ENCODE measurements at regions not wholly inside any gene's neighbourhood (a gene's known extent, or its start where the extent isn't known, plus 50 kb on each side); places are given as distances from the start of the nearest gene placed in this dataset.

- Mint-ChIP-seq H3K27me3 (no peaks in the 10 kb centered on the region), H3K27ac (peak overlapping the region; percentile 83), H3K36me3 (peaks cover 40% of the 10 kb centered on the region), H3K4me3 (peak overlapping the region; percentile 27), H3K4me1 (peaks cover 51% of the 10 kb centered on the region), H3K9me3 (no peaks in the 10 kb centered on the region)
- ATAC-seq = no peak
Observed at GRCh38 chr4:163582703-163583102, 88.2 kb downstream of the TMA16 start.

DNA sequence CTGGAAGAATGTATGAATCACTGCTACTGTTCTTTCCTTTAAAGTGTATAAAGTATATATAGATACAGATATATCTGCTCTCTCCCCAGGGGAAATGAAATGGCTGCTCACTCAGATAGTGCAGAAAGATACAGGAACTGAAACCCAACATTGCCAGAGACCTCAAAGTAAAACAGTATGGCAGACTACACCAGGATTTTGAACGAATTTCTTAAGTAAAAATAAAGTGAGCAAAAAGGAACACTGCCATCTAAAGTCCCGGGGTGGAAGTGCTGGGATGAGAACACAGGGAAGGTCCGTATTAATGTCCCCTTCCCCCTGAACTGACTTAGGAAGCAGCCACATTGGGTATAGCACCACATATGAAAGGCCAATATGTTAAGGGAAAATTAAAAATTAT is 93.4 kb downstream of the TMA16 start:
- Mint-ChIP-seq H3K27ac (peak overlapping the region; percentile 87), H3K4me3 (peak overlapping the region; percentile 34)
- ATAC-seq = peak; percentile 93

GRCh38 chr4:163588532-163588931 is 94.0 kb downstream of the TMA16 start:
- H3K27ac Mint-ChIP-seq = peak overlapping the region; percentile 87
- H3K9me3 Mint-ChIP-seq = peaks cover 3% of the 10 kb centered on the region
- no peaks in the 10 kb centered on the region for H3K27me3 Mint-ChIP-seq
- H3K36me3 Mint-ChIP-seq = peaks cover 12% of the 10 kb centered on the region
- no peak overlapping the region for H3K4me3 Mint-ChIP-seq
- peaks cover 58% of the 10 kb centered on the region for H3K4me1 Mint-ChIP-seq
- ATAC-seq = no peak

More for the DNA sequence above, 93.4 kb downstream of the TMA16 start:
- Mint-ChIP-seq H3K27me3 (no peaks in the 10 kb centered on the region), H3K36me3 (peaks cover 14% of the 10 kb centered on the region), H3K4me1 (peaks cover 54% of the 10 kb centered on the region), H3K9me3 (peaks cover 3% of the 10 kb centered on the region)

- peak overlapping the region; percentile 57 for H3K4me3 Mint-ChIP-seq
- no peak for ATAC-seq
- peaks cover 65% of the 10 kb centered on the region for H3K4me1 Mint-ChIP-seq
- peaks cover 3% of the 10 kb centered on the region for H3K9me3 Mint-ChIP-seq
- H3K27ac Mint-ChIP-seq = peak overlapping the region; percentile 93
- peaks cover 6% of the 10 kb centered on the region for H3K36me3 Mint-ChIP-seq
- no peaks in the 10 kb centered on the region for H3K27me3 Mint-ChIP-seq
Observed at GRCh38 chr4:163590103-163590502, 95.6 kb downstream of the TMA16 start.

DNA sequence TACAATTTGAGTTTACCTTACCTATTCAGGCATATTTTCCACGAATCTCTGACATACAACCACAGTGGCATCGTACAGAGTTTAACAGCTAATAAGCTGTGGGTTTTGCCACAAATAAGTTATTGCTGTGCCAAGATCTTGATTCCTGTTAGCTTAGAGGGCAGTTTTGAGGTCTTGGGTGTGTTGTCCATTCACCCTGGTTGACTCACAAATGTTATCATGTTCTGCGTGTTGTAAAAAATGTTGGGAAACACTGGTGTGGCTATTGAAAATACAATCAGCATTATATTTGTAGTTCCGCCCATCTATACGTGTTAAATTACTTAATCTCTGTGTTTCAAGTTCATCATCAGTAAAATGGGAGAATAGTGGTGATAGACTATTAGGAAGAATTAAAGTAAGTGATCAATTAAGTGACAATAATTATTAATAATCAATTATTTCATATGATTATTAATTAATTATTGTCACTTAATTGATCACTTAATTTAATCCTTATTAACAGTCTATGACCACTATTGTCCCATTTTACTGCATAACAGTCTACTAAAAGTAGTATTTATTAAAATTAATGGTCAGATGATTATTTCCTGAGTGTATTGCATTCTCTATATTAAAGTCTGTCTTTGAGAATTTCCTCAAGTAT is 96.3 kb downstream of the TMA16 start:
- Mint-ChIP-seq H3K4me3 (peak overlapping the region; percentile 57), H3K27me3 (no peaks in the 10 kb centered on the region), H3K36me3 (peaks cover 11% of the 10 kb centered on the region), H3K9me3 (peaks cover 7% of the 10 kb centered on the region), H3K4me1 (peaks cover 67% of the 10 kb centered on the region), H3K27ac (peak overlapping the region; percentile 93)
- no peak for ATAC-seq

DNA sequence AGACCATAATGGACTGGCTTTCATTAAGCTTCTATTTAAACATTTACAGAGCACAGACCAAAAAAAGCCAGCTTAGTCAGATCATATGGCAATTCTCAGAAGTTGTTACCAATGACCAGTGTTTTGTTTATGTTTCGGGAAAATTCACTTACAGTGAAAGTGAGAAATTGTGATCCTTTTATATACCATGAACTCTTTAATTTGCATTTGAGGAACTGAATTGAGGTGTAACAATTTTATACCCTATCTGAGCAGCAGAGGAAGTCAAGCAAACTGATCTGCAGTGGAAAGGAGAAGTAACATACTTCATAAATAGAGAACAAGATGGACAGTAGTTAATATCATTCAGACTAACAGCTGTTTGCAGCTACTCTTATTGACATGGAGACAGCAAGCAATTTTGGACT is 97.1 kb downstream of the TMA16 start:
- H3K36me3 Mint-ChIP-seq = peaks cover 16% of the 10 kb centered on the region
- no peaks in the 10 kb centered on the region for H3K27me3 Mint-ChIP-seq
- H3K9me3 Mint-ChIP-seq = peaks cover 10% of the 10 kb centered on the region
- peaks cover 72% of the 10 kb centered on the region for H3K4me1 Mint-ChIP-seq
- ATAC-seq = peak; percentile 89
- peak overlapping the region; percentile 93 for H3K27ac Mint-ChIP-seq
- peak overlapping the region; percentile 55 for H3K4me3 Mint-ChIP-seq

- peaks cover 10% of the 10 kb centered on the region for H3K9me3 Mint-ChIP-seq
- peak overlapping the region; percentile 54 for H3K4me3 Mint-ChIP-seq
- no peak for ATAC-seq
- H3K36me3 Mint-ChIP-seq = peaks cover 16% of the 10 kb centered on the region
- no peaks in the 10 kb centered on the region for H3K27me3 Mint-ChIP-seq
- peak overlapping the region; percentile 93 for H3K27ac Mint-ChIP-seq
- peaks cover 70% of the 10 kb centered on the region for H3K4me1 Mint-ChIP-seq
Observed at GRCh38 chr4:163592212-163592611, 97.7 kb downstream of the TMA16 start.

DNA sequence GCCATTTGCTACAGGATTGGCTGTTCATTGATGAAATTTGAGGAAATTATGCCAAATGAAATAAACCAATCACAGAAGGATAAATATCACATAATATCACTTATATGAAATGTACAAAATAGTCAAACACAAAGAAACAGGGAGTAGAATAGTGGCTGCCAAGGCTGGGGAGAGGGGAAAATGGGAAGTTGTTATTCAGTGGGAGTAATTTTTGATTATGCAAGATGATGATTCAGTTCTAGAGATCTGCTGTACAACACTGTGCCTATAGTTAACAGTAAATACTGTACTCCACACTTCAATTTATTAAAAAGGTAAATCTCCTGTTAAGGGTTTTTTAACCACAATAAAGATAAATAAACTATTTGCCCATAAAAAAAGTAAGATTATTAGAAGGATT is 101.1 kb downstream of the TMA16 start:
- H3K27me3 Mint-ChIP-seq = no peaks in the 10 kb centered on the region
- peak overlapping the region; percentile 93 for H3K27ac Mint-ChIP-seq
- H3K36me3 Mint-ChIP-seq = peaks cover 10% of the 10 kb centered on the region
- no peak for ATAC-seq
- H3K9me3 Mint-ChIP-seq = peaks cover 7% of the 10 kb centered on the region
- peak overlapping the region; percentile 34 for H3K4me3 Mint-ChIP-seq
- H3K4me1 Mint-ChIP-seq = peaks cover 76% of the 10 kb centered on the region

DNA sequence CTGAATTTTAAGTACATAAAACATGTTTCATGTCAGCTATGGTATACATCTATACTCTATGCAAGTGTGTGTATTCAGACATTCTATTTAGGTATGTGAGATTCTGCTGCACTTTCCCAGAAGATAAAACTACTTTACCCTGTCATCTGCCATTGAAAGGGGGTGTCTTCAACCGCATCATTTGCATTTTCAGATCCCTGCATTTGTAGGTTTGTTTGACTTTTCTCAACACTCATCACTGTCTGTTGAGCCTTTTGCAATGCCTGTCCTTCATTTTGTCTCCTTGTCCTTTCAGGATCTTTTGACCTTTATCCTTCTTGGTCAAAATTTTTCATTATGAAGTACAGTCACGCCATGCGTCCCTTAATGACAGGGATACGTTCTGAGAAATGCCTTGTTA is 103.5 kb downstream of the TMA16 start:
- H3K9me3 Mint-ChIP-seq = peaks cover 7% of the 10 kb centered on the region
- H3K27ac Mint-ChIP-seq = peak overlapping the region; percentile 73
- peak; percentile 82 for ATAC-seq

DNA sequence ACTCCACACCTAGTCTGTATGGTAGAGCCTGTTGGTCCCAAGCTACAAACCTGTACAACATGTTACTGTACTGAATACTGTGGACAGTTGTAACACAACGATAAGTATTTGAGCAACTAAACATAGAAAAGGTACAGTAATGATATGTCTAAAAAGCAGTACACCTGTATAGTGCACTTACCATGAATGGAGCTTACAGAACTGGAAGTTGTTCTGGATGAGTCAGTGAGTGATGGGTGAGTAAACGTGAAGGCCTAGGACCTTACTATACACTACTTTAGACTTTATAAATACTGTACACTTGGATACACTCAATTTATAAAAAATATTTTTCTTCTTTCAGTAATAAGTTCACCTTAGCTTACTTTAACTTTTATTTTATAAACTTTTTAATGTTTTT is 104.0 kb downstream of the TMA16 start:
- Mint-ChIP-seq H3K4me3 (peak overlapping the region; percentile 29), H3K27ac (peak overlapping the region; percentile 73)

More for the DNA sequence above, 103.5 kb downstream of the TMA16 start:
- H3K4me1 Mint-ChIP-seq = peaks cover 64% of the 10 kb centered on the region
- no peaks in the 10 kb centered on the region for H3K27me3 Mint-ChIP-seq
- H3K36me3 Mint-ChIP-seq = peaks cover 10% of the 10 kb centered on the region
- peak overlapping the region; percentile 29 for H3K4me3 Mint-ChIP-seq

DNA sequence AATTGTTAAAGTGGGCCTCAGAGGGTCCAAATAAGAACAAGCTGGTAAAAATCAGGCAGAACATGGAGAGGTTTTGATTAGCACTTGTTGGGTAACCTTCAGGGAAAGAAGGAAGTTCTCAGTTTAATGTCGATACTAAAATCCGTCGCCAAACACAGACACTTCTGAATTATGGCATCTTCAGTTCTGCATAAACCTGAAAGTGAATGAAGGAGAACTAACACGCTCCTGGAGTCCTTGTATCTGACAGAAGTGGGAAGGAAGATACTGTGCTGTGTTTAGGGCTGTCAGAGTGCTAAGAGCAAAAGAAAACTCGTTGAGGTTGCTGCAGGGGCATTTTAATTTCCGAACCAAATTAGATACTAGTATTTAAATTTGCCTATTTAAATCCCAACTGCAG is 106.2 kb downstream of the TMA16 start:
- peak overlapping the region; percentile 62 for H3K4me3 Mint-ChIP-seq
- H3K27ac Mint-ChIP-seq = peak overlapping the region; percentile 90
- H3K27me3 Mint-ChIP-seq = no peaks in the 10 kb centered on the region
- H3K36me3 Mint-ChIP-seq = peaks cover 5% of the 10 kb centered on the region
- H3K4me1 Mint-ChIP-seq = peaks cover 65% of the 10 kb centered on the region
- H3K9me3 Mint-ChIP-seq = peaks cover 3% of the 10 kb centered on the region
- ATAC-seq = peak; percentile 83

More for the DNA sequence above, 104.0 kb downstream of the TMA16 start:
- Mint-ChIP-seq H3K36me3 (peaks cover 10% of the 10 kb centered on the region), H3K9me3 (peaks cover 7% of the 10 kb centered on the region), H3K27me3 (no peaks in the 10 kb centered on the region), H3K4me1 (peaks cover 64% of the 10 kb centered on the region)
- ATAC-seq = peak; percentile 56

DNA sequence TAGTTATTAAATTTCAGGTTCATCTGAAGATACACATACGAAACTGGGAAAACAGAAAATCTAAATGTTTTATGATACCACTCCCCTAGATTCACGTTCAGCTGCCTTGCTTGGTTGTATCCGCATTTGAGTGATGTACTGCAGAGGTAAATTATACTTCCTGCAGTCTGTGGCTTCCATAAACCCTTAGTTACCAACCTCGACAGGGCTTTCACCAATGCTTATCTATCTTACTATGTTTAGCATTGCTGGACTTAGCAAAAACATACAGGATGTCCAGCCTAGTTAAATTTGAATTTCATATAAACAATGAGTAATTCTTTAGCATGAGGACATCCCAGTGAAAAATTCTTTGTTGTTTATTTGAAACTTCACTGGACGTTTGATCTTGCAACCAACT is 108.8 kb downstream of the TMA16 start:
- Mint-ChIP-seq H3K36me3 (no peaks in the 10 kb centered on the region), H3K4me3 (peak overlapping the region; percentile 83), H3K4me1 (peaks cover 79% of the 10 kb centered on the region), H3K27ac (peak overlapping the region; percentile 91), H3K27me3 (no peaks in the 10 kb centered on the region), H3K9me3 (no peaks in the 10 kb centered on the region)
- ATAC-seq = peak; percentile 60

GRCh38 chr4:163606896-163607691 is 112.6 kb downstream of the TMA16 start:
- Mint-ChIP-seq H3K27ac (peak overlapping the region; percentile 89), H3K36me3 (no peaks in the 10 kb centered on the region), H3K4me1 (peaks cover 81% of the 10 kb centered on the region), H3K27me3 (no peaks in the 10 kb centered on the region), H3K9me3 (no peaks in the 10 kb centered on the region), H3K4me3 (peak overlapping the region; percentile 75)
- peak; percentile 40 for ATAC-seq

GRCh38 chr4:163609019-163609418 is 114.5 kb downstream of the TMA16 start:
- no peaks in the 10 kb centered on the region for H3K27me3 Mint-ChIP-seq
- peaks cover 76% of the 10 kb centered on the region for H3K4me1 Mint-ChIP-seq
- no peaks in the 10 kb centered on the region for H3K36me3 Mint-ChIP-seq
- no peak for ATAC-seq
- peak overlapping the region; percentile 89 for H3K27ac Mint-ChIP-seq
- no peaks in the 10 kb centered on the region for H3K9me3 Mint-ChIP-seq
- H3K4me3 Mint-ChIP-seq = peak overlapping the region; percentile 75

DNA sequence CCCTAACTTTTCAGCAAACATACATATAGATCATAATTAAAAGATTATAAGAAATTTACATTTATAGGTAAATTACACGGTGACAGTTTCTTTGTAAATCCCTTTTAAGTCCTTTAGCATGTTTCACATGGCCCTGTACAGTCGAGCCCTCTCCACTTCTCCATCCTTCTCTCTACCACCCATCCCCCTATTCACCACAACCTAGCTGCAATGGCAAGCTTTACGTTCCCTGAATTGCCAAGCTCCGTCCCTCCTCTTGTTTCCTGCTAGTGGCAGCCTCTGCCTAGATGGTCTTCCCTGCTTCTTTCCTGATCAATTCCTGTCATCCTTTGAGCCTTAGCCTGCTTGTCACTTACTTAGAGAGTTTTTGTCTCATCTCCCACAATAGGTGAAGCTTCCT is 116.2 kb downstream of the TMA16 start:
- H3K27ac Mint-ChIP-seq = peak overlapping the region; percentile 89
- no peaks in the 10 kb centered on the region for H3K36me3 Mint-ChIP-seq
- H3K4me1 Mint-ChIP-seq = peaks cover 75% of the 10 kb centered on the region
- H3K9me3 Mint-ChIP-seq = peaks cover 3% of the 10 kb centered on the region
- peak overlapping the region; percentile 88 for H3K4me3 Mint-ChIP-seq
- H3K27me3 Mint-ChIP-seq = no peaks in the 10 kb centered on the region
- peak; percentile 53 for ATAC-seq

Data from stimulated activated memory B cell treated with anti-CD40 and anti-IgM and Interleukin-4, amounts not matched to agents 10 μg/mL and 1 μg/mL and 100 μg/mL, for 72 hours (primary cell).